AG04450 (cell line): ENCODE measurements at regions not wholly inside any gene's neighbourhood (a gene's known extent, or its start where the extent isn't known, plus 50 kb on each side); places are given as distances from the start of the nearest gene placed in this dataset.

Experiments used
- CTCF ChIA-PET: fragments of 300-600, 350-600 bp; formaldehyde crosslinking; extraction: SDS; loops from one replicate; lab custom pipeline; 2022; ENCODE audit warnings: antibody characterized with exemption, inconsistent platforms; lab: Charles Lee
- POLR2A ChIA-PET: fragments of 350-600 bp; formaldehyde crosslinking; extraction: SDS; loops from one replicate; lab custom pipeline; 2021; ENCODE audit warnings: antibody characterized with exemption, inconsistent platforms; lab: Yijun Ruan, JAX
- DNase-seq: peaks from one replicate; pipeline ENCODE4 v3.0.0-alpha.2; 2011; ENCODE audit warnings: low read depth, low spot score
- H3K27ac ChIP-seq: one replicate; pipeline ENCODE4 v1.5.1; 2012; ENCODE audit warnings: low read depth, low read length, control low read depth
- H3K27me3 ChIP-seq: one replicate; pipeline ENCODE4 v1.6.0; 2012; ENCODE audit warnings: low read length; ENCODE audit not compliant: control insufficient read depth, insufficient read depth
- H3K4me3 ChIP-seq: 2 replicates; pipeline ENCODE4 v1.5.1; 2011; ENCODE audit warnings: mild to moderate bottlenecking, low read depth, low read length, control low read depth
- H3K9me3 ChIP-seq: 2 replicates; pipeline ENCODE4 v1.5.1; 2012; ENCODE audit warnings: low read length; ENCODE audit not compliant: control insufficient read depth, insufficient read depth
- TF ChIP-seq, protein P1 (sequence below): IDR thresholded peaks from 2 replicates; pipeline ENCODE4 v1.5.1; 2011; ENCODE audit warnings: low read depth, low read length, control low read depth, inconsistent platforms

- H3K27ac ChIP-seq: no peak overlapping the region
- TF ChIP-seq, protein P1, sequence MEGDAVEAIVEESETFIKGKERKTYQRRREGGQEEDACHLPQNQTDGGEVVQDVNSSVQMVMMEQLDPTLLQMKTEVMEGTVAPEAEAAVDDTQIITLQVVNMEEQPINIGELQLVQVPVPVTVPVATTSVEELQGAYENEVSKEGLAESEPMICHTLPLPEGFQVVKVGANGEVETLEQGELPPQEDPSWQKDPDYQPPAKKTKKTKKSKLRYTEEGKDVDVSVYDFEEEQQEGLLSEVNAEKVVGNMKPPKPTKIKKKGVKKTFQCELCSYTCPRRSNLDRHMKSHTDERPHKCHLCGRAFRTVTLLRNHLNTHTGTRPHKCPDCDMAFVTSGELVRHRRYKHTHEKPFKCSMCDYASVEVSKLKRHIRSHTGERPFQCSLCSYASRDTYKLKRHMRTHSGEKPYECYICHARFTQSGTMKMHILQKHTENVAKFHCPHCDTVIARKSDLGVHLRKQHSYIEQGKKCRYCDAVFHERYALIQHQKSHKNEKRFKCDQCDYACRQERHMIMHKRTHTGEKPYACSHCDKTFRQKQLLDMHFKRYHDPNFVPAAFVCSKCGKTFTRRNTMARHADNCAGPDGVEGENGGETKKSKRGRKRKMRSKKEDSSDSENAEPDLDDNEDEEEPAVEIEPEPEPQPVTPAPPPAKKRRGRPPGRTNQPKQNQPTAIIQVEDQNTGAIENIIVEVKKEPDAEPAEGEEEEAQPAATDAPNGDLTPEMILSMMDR: no peak
- POLR2A ChIA-PET: no interaction called here
- no peak for DNase-seq
- CTCF ChIA-PET: interaction anchor here (0.6 to 1.0 kb wide), 2 partner anchors 10 to 469 kb away, joined by 3 to 4 read pairs; no protein-coding TSS in a partner anchor
- no peak overlapping the region for H3K4me3 ChIP-seq
- H3K9me3 ChIP-seq: peaks cover 3% of the 10 kb centered on the region; the same call in 1 of the 2 replicates
- H3K27me3 ChIP-seq: no peaks in the 10 kb centered on the region
Measured at GRCh38 chr5:171540865-171541264, 121.4 kb downstream of the FGF18 start.

DNA sequence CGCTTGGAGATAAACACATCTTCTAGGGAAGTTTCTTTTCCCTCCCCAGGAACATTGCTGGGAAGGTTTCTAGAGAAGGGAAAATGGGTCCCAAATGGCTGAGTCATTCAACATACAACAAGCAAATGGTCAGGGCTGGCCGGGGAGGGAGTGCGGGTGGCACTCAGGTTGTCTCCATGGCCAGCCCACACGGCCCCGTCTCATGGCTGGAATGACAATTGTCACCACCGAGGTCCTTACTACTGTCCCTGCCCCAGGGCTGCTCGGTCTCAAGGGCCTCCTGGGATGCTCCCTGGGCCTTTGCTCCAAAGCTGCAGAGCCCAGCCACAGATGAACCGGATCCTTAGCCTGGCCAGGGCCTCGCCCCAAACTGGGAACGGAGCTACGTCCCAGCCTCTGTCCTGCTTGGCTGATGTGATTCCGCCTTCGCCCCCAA is 121.9 kb downstream of the FGF18 start:
- DNase-seq: no peak
- CTCF ChIA-PET: interaction anchor here (1.0 kb wide), 1 partner anchor 10 kb away, joined by 3 read pairs; no protein-coding TSS in a partner anchor
- Histone ChIP-seq H3K4me3 (no peak overlapping the region), H3K9me3 (peaks cover 3% of the 10 kb centered on the region; the same call in 1 of the 2 replicates), H3K27ac (no peak overlapping the region), H3K27me3 (no peaks in the 10 kb centered on the region)
- TF ChIP-seq, protein P1: no peak
- POLR2A ChIA-PET: no interaction called here

DNA sequence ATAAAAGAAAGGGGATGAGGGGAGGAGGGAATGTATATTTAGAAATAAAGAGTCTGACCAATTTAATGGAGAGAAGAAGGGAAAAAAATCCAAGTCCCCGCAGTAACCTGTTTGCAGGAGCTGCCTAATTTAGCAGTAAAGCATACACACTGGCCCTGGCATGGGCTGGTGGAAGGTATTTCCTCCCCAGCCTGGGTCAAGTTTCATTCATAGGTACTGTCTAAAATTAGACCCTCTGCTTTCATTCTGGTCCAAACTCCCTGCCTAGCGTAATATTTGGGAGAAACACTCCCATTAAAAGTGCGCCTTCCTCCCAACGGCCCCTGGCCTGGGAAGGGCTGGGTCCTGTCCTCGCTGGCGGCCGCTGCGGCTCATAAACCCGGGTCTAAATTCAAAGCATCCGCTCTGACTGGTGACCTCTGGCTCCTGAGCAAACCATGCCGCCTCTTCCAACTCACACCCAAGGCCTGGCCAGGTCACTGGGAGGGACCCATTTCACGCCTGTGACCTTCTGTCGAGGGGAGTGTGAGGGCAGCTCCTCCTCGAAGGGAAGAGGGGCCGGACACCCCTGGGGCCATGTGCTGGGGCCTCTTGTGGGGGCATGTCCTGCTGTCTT is 123.2 kb downstream of the FGF18 start:
- Histone ChIP-seq H3K4me3 (no peak overlapping the region), H3K9me3 (peaks cover 3% of the 10 kb centered on the region; the same call in 1 of the 2 replicates), H3K27me3 (no peaks in the 10 kb centered on the region), H3K27ac (no peak overlapping the region)
- TF ChIP-seq, protein P1: no peak
- ChIA-PET POLR2A (no interaction called here), CTCF (interaction anchor here (0.8 kb wide), 1 partner anchor 62 kb away, joined by 3 read pairs; no protein-coding TSS in a partner anchor)
- no peak for DNase-seq

DNA sequence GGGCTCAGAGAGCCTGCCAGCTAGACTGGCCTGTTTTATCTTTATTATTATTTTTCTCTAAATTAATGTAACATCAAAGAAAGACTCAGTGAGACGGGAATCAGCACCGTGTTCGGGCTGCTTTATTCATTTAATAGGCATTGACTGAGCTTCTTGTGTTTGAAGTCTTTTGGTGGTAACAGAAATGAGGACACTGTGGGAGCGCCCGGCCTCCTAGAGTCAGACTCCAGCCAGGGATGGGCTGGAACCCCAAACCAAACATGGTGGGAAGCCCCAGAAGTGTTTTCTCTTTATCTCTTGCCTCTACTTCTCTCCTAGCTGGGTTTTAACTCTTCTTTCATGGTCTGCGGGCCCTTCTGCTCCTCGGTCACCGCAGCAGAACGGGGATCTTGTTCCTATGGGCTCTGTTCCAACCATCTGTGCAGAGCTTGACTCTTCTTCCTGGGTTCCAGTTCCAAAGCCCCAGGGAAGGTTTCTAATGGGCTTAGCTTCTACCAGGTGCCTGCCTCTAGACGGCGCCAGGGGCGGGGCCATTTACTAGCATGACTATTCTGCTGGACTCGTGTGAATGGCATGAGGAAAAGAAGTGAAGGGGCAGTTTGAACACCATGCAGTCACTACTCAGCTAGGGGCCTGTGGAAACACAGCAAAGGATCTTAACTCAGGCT is 123.8 kb downstream of the FGF18 start:
- Histone ChIP-seq H3K27me3 (no peaks in the 10 kb centered on the region), H3K9me3 (peaks cover 3% of the 10 kb centered on the region; the same call in 1 of the 2 replicates), H3K4me3 (no peak overlapping the region), H3K27ac (no peak overlapping the region)
- DNase-seq: no peak
- ChIA-PET POLR2A (no interaction called here), CTCF (no interaction called here)
- TF ChIP-seq, protein P1: no peak
